H1 (cell line): ENCODE measurements at regions not wholly inside any gene's neighbourhood (a gene's known extent, or its start where the extent isn't known, plus 50 kb on each side); places are given as distances from the start of the nearest gene placed in this dataset.

Source experiments
- CTCF ChIA-PET: fragments of 300-600 bp; sonication (Branson Sonifier 250); formaldehyde crosslinking; loops from one replicate; lab custom pipeline; 2021; ENCODE audit not compliant: partially characterized antibody; lab: Charles Lee
- POLR2A ChIA-PET: fragments of 300-600 bp; sonication (Branson Sonifier 250); formaldehyde crosslinking; loops from one replicate; lab custom pipeline; 2021; ENCODE audit warnings: inconsistent platforms; ENCODE audit not compliant: partially characterized antibody; lab: Charles Lee
- DNase-seq, 2 experiments: peaks; one replicate each; pipeline versions ENCODE4 v3.0.0 to v3.0.0-alpha.2; 2010 to 2022; ENCODE audit warnings: low spot score in 2 of 2, low read depth in 1 of 2, mixed read lengths in 1 of 2
- FAIRE-seq: peaks from 2 replicates; lab custom pipeline; 2011; peaks lifted over from hg19 to GRCh38; lab: Jason Lieb, UNC
- H2AFZ ChIP-seq: 2 replicates; pipeline ENCODE4 v1.8.1; 2012; ENCODE audit warnings: low read length, inconsistent platforms
- H2AK5ac ChIP-seq: 2 replicates; pipeline ENCODE4 v1.6.1; 2013; ENCODE audit warnings: low read depth, low read length
- H2BK120ac ChIP-seq: replicated peaks from 2 replicates; pipeline ENCODE3; 2013; ENCODE audit warnings: low read depth, low read length, inconsistent platforms
- H2BK12ac ChIP-seq: 2 replicates; pipeline ENCODE4 v1.6.1; 2013; ENCODE audit warnings: low read depth, low read length
- H2BK15ac ChIP-seq: 2 replicates; pipeline ENCODE4 v1.6.1; 2013; ENCODE audit warnings: low read length
- H2BK20ac ChIP-seq: 2 replicates; pipeline ENCODE4 v1.6.1; 2013; ENCODE audit warnings: low read length
- H2BK5ac ChIP-seq: 2 replicates; pipeline ENCODE4 v1.6.1; 2013; ENCODE audit warnings: low read depth, low read length
- H3K14ac ChIP-seq: 2 replicates; pipeline ENCODE4 v1.6.1; 2013; ENCODE audit warnings: inconsistent platforms; ENCODE audit not compliant: insufficient read length
- H3K18ac ChIP-seq: 2 replicates; pipeline ENCODE4 v1.6.1; 2013; ENCODE audit warnings: low read length; ENCODE audit errors: extremely low read depth
- H3K23ac ChIP-seq: 2 replicates; pipeline ENCODE4 v1.6.1; 2013; ENCODE audit warnings: inconsistent platforms; ENCODE audit not compliant: insufficient read length
- H3K23me2 ChIP-seq: 2 replicates; pipeline ENCODE4 v1.6.1; 2013; ENCODE audit warnings: low read depth, low read length
- H3K27ac ChIP-seq: 2 replicates; pipeline ENCODE4 v1.6.1; 2011; ENCODE audit warnings: low read depth, low read length, inconsistent platforms
- H3K27me3 ChIP-seq, 4 experiments: replicated peaks in 1 of 4; 1 replicate in 1 of 4; 2 replicates in 3 of 4; pipeline versions ENCODE4 v1.6.1 to v1.8.1; 2011 to 2013; ENCODE audit warnings: low read length in 3 of 4, mild to moderate bottlenecking in 3 of 4, inconsistent platforms in 2 of 4, mixed read lengths in 2 of 4, moderate library complexity in 1 of 4; ENCODE audit not compliant: control insufficient read depth in 3 of 4, insufficient read depth in 3 of 4; ENCODE audit errors: extremely low read depth in 1 of 4
- H3K36me3 ChIP-seq, 4 experiments: 2 replicates each; pipeline versions ENCODE4 v1.6.1 to v1.8.1; 2011 to 2013; ENCODE audit warnings: mild to moderate bottlenecking in 4 of 4, low read length in 3 of 4, moderate library complexity in 2 of 4, control low read depth in 1 of 4, inconsistent platforms in 1 of 4; ENCODE audit not compliant: insufficient read depth in 4 of 4, control insufficient read depth in 2 of 4
- H3K4ac ChIP-seq: replicated peaks from 2 replicates; pipeline ENCODE3; 2013; ENCODE audit warnings: low read length, low read depth, mixed read lengths, inconsistent platforms; ENCODE audit not compliant: insufficient read length
- H3K4me1 ChIP-seq, 4 experiments: replicated peaks in 1 of 4; 1 replicate in 1 of 4; 2 replicates in 3 of 4; pipeline versions ENCODE4 v1.6.1 to v1.8.1; 2011 to 2013; ENCODE audit warnings: low read length in 3 of 4, inconsistent platforms in 2 of 4, mixed read lengths in 1 of 4; ENCODE audit not compliant: insufficient read depth in 4 of 4, control insufficient read depth in 3 of 4
- H3K4me2 ChIP-seq, 2 experiments: 2 replicates each; pipeline versions ENCODE4 v1.6.1 to v1.8.1; 2011 to 2013; ENCODE audit warnings: low read depth in 2 of 2, low read length in 2 of 2, control low read depth in 1 of 2, inconsistent platforms in 1 of 2, mild to moderate bottlenecking in 1 of 2; ENCODE audit not compliant: insufficient read depth in 1 of 2
- H3K4me3 ChIP-seq, 4 experiments: fragments of 200-600, 300-600 bp in 1 of 4; sonication (generic), shearing (Covaris generic), sonication (Bioruptor Twin) in 1 of 4; 2 replicates each; pipeline versions ENCODE4 v1.5.1 to v1.8.1; 2011 to 2016; ENCODE audit warnings: low read length in 4 of 4, low read depth in 3 of 4, control low read depth in 2 of 4, inconsistent platforms in 2 of 4, mild to moderate bottlenecking in 2 of 4, mixed read lengths in 1 of 4, moderate library complexity in 1 of 4; ENCODE audit not compliant: insufficient read depth in 2 of 4; ENCODE audit errors: extremely low read depth in 1 of 4
- H3K56ac ChIP-seq: replicated peaks from 2 replicates; pipeline ENCODE3; 2013; ENCODE audit warnings: low read depth, mild to moderate bottlenecking, mixed read lengths, low read length, inconsistent platforms; ENCODE audit not compliant: insufficient read length
- H3K79me1 ChIP-seq: 2 replicates; pipeline ENCODE4 v1.6.1; 2013; ENCODE audit warnings: low read depth, low read length, control low read depth
- H3K79me2 ChIP-seq, 2 experiments: 2 replicates each; pipeline versions ENCODE4 v1.6.1 to v1.8.1; 2012 to 2013; ENCODE audit warnings: low read length in 2 of 2, mild to moderate bottlenecking in 2 of 2, inconsistent platforms in 1 of 2; ENCODE audit not compliant: insufficient read depth in 2 of 2, control insufficient read depth in 1 of 2
- H3K9ac ChIP-seq, 4 experiments: replicated peaks in 1 of 4; 1 replicate in 1 of 4; 2 replicates in 3 of 4; pipeline versions ENCODE4 v1.6.1 to v1.8.1; 2011 to 2013; ENCODE audit warnings: low read depth in 3 of 4, low read length in 3 of 4, control low read depth in 2 of 4, mild to moderate bottlenecking in 2 of 4, moderate library complexity in 2 of 4, inconsistent platforms in 1 of 4; ENCODE audit errors: extremely low read depth in 1 of 4
- H3K9me3 ChIP-seq, 2 experiments: 2 replicates each; pipeline versions ENCODE4 v1.6.1 to v1.8.1; 2012 to 2013; ENCODE audit warnings: mild to moderate bottlenecking in 2 of 2, moderate library complexity in 2 of 2, control low read depth in 1 of 2, inconsistent platforms in 1 of 2, low read depth in 1 of 2, low read length in 1 of 2, mixed read lengths in 1 of 2; ENCODE audit not compliant: insufficient read depth in 2 of 2
- H4K20me1 ChIP-seq, 2 experiments: replicated peaks in 1 of 2; 2 replicates each; pipeline versions ENCODE3 to v1.8.1; 2011 to 2013; ENCODE audit warnings: inconsistent platforms in 2 of 2, low read length in 2 of 2, mild to moderate bottlenecking in 1 of 2; ENCODE audit not compliant: insufficient read depth in 2 of 2, control insufficient read depth in 1 of 2
- H4K5ac ChIP-seq: 2 replicates; pipeline ENCODE4 v1.6.1; 2013; ENCODE audit warnings: low read length, low read depth, mixed read lengths, inconsistent platforms; ENCODE audit not compliant: insufficient read length
- H4K8ac ChIP-seq: 2 replicates; pipeline ENCODE4 v1.8.0; 2013; ENCODE audit warnings: mild to moderate bottlenecking, moderate library complexity, low read length, inconsistent platforms; ENCODE audit not compliant: insufficient read depth; ENCODE audit errors: extremely low read depth
- H4K91ac ChIP-seq: replicated peaks from 2 replicates; pipeline ENCODE3; 2013; ENCODE audit warnings: low read length, mixed read lengths, inconsistent platforms; ENCODE audit not compliant: insufficient read length
- BRCA1 ChIP-seq: IDR thresholded peaks from 2 replicates; pipeline ENCODE4 v1.6.1; 2012; ENCODE audit warnings: low read depth, low read length, improper control_type of control experiment
- GABPA ChIP-seq: IDR thresholded peaks from 2 replicates; pipeline ENCODE4 v1.6.1; 2011; ENCODE audit warnings: mild to moderate bottlenecking, low read length, moderate library complexity, borderline replicate concordance; ENCODE audit not compliant: insufficient read depth
- POU5F1 ChIP-seq: IDR thresholded peaks from 2 replicates; pipeline ENCODE4 v1.6.1; 2011; ENCODE audit warnings: low read depth, mild to moderate bottlenecking, low read length, moderate library complexity
- RXRA ChIP-seq: IDR thresholded peaks from 2 replicates; pipeline ENCODE4 v1.6.1; 2011; ENCODE audit warnings: low read depth, mild to moderate bottlenecking, low read length, moderate library complexity; ENCODE audit not compliant: insufficient read depth
- SP4 ChIP-seq: IDR thresholded peaks from 2 replicates; pipeline ENCODE4 v1.6.1; 2012; ENCODE audit warnings: low read length, inconsistent platforms
- TAF7 ChIP-seq: optimal IDR thresholded peaks from 2 replicates; pipeline ENCODE3; 2011; ENCODE audit warnings: low read depth, mild to moderate bottlenecking, inconsistent platforms, low read length, moderate library complexity, borderline replicate concordance
- WGBS, 2 experiments: shearing (Covaris generic) in 1 of 2; methylation state at CpG; one replicate each; pipeline versions ENCODE4 v1.1.6 to v1.1.7; 2013 to 2015; ENCODE audit warnings: low lambda C conversion rate in 2 of 2, mixed read lengths in 2 of 2, inconsistent platforms in 1 of 2, low coverage in 1 of 2, missing lambda C conversion rate in 1 of 2; ENCODE audit not compliant: insufficient replicate concordance in 2 of 2, insufficient coverage in 1 of 2, insufficient read length in 1 of 2; ENCODE audit errors: extremely low coverage in 1 of 2, missing lambda C conversion rate in 1 of 2; 5-methylcytosine and 5-hydroxymethylcytosine counted together
- TF ChIP-seq, protein P1 (sequence below): IDR thresholded peaks from 2 replicates; pipeline ENCODE4 v1.6.1; 2012; ENCODE audit warnings: inconsistent platforms

DNA sequence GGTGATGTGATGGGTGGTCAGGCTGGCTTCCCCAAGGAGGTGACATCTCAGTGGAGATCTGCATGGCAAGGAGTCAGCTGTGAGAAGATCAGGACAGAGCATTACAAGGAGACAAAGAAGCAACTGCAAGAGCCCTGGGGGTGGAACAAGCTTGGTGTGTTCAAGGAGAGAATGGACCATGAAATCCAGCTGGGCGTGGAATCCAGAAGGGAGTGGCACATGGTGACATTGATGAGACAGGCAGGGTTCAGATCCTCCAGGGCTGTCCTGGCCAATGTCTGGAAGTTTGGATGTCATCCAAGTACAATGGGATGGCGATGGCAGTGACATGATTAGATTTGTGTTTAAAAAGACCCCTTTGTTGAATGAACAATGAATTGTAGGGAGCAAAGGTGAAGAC is 175.6 kb downstream of the MACROH2A1 start:
- no peak overlapping the region for H3K23ac ChIP-seq
- no peaks in the 10 kb centered on the region for H3K79me1 ChIP-seq
- no peaks in the 10 kb centered on the region; a peak in 1 of 7 replicates for H3K4me1 ChIP-seq
- H2BK120ac ChIP-seq, result no peak overlapping the region
- no peak overlapping the region for H2BK20ac ChIP-seq
- no peak overlapping the region for H2AFZ ChIP-seq
- no peak overlapping the region for H3K4me3 ChIP-seq
- no peak overlapping the region for H3K56ac ChIP-seq
- H2BK12ac ChIP-seq, result no peak overlapping the region
- H2BK15ac ChIP-seq, result no peak overlapping the region
- H3K9ac ChIP-seq, result no peak overlapping the region
- H3K79me2 ChIP-seq, result no peaks in the 10 kb centered on the region
- no peaks in the 10 kb centered on the region for H3K36me3 ChIP-seq
- H4K91ac ChIP-seq, result no peak overlapping the region
- H3K27me3 ChIP-seq, result no peaks in the 10 kb centered on the region; a peak in 2 of 7 replicates
- no peaks in the 10 kb centered on the region for H3K9me3 ChIP-seq
- H3K4ac ChIP-seq, result no peak overlapping the region
- no peak overlapping the region for H3K14ac ChIP-seq
- no peak overlapping the region for H3K4me2 ChIP-seq
- no peak for FAIRE-seq
- POLR2A ChIA-PET, result interaction anchor here (1.2 kb wide), 1 partner anchor 15 kb away, joined by 5 read pairs; no protein-coding TSS in a partner anchor
- 88% methylated on average over 2 of the region's 2 CpGs; no CpG with 5 or more reads in 1 of the 2 experiments for WGBS, 2 experiments
- H2BK5ac ChIP-seq, result no peak overlapping the region
- H3K27ac ChIP-seq, result no peak overlapping the region
- H4K8ac ChIP-seq, result no peak overlapping the region
- no peak overlapping the region for H3K18ac ChIP-seq
- no peak overlapping the region for H2AK5ac ChIP-seq
- CTCF ChIA-PET, result interaction anchor here (1.1 kb wide), 1 partner anchor 151 kb away, joined by 4 read pairs; no protein-coding TSS in a partner anchor
- no peaks in the 10 kb centered on the region for H3K23me2 ChIP-seq
- TF ChIP-seq RXRA, result no peak
- no peak for TF ChIP-seq GABPA
- no peak for TF ChIP-seq BRCA1
- TF ChIP-seq POU5F1, result no peak
- TF ChIP-seq, protein P1, sequence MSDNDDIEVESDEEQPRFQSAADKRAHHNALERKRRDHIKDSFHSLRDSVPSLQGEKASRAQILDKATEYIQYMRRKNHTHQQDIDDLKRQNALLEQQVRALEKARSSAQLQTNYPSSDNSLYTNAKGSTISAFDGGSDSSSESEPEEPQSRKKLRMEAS, result no peak
- TF ChIP-seq SP4, result no peak
- no peak for TF ChIP-seq TAF7
- DNase-seq, result no peak
- H4K20me1 ChIP-seq, result no peaks in the 10 kb centered on the region
- H4K5ac ChIP-seq, result no peak overlapping the region
